Chondrocyte (in vitro differentiated cells): ENCODE measurements at regions not wholly inside any gene's neighbourhood (a gene's known extent, or its start where the extent isn't known, plus 50 kb on each side); places are given as distances from the start of the nearest gene placed in this dataset.

Source experiments
- DNase-seq: peaks from one replicate; pipeline ENCODE4 v3.0.0; 2021; ENCODE audit warnings: mixed read lengths, low spot score
- H3K27ac Mint-ChIP-seq: one replicate; pipeline ENCODE4 v1.8.0; 2021; ENCODE audit warnings: mild to moderate bottlenecking, moderate library complexity, mixed read lengths; ENCODE audit not compliant: unreplicated experiment
- H3K27me3 Mint-ChIP-seq: 2 replicates; pipeline ENCODE4 v1.8.0; 2021; ENCODE audit warnings: low read depth, mixed read lengths
- H3K36me3 Mint-ChIP-seq: 2 replicates; pipeline ENCODE4 v1.8.0; 2021; ENCODE audit warnings: low read depth, mixed read lengths
- H3K4me1 Mint-ChIP-seq: 2 replicates; pipeline ENCODE4 v1.8.0; 2021; ENCODE audit warnings: low read depth, mild to moderate bottlenecking, mixed read lengths
- H3K4me3 Mint-ChIP-seq: one replicate; pipeline ENCODE4 v1.8.0; 2021; ENCODE audit warnings: mild to moderate bottlenecking, moderate library complexity, mixed read lengths; ENCODE audit not compliant: unreplicated experiment
- H3K9me3 Mint-ChIP-seq: 2 replicates; pipeline ENCODE4 v1.8.0; 2021; ENCODE audit warnings: low read depth, mixed read lengths
- TF ChIP-seq, protein P1 (sequence below): fragments of 200-600 bp; sonication (generic); IDR thresholded peaks from 2 replicates; pipeline ENCODE4 v1.5.0; 2021; ENCODE audit warnings: antibody characterized with exemption, mild to moderate bottlenecking, moderate library complexity

DNA sequence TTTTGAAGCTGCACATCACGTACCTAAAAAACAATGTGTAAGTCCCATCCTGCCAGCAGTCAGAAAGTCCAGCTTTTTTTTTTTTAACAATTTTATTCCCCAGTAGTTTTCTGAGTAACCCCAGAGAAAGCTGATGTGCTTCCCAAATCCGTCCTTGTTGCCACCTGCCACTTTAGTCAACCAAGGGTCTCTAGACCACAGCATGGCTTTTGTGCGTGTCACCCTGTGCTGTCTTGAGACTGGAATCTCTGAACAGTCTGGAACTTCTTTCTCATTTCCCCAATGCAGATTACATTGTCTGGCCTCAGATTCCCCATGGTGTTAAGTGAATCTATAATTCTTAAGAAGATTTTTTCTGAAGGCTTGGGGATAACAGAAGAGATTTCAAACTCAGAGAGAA is 289.2 kb upstream of the KLF12 start:
- DNase-seq: no peak
- no peak overlapping the region for H3K27ac Mint-ChIP-seq
- no peaks in the 10 kb centered on the region for H3K9me3 Mint-ChIP-seq
- H3K4me3 Mint-ChIP-seq: no peak overlapping the region
- H3K4me1 Mint-ChIP-seq: peaks cover 4% of the 10 kb centered on the region
- no peaks in the 10 kb centered on the region for H3K27me3 Mint-ChIP-seq
- H3K36me3 Mint-ChIP-seq: no peaks in the 10 kb centered on the region
- TF ChIP-seq, protein P1, sequence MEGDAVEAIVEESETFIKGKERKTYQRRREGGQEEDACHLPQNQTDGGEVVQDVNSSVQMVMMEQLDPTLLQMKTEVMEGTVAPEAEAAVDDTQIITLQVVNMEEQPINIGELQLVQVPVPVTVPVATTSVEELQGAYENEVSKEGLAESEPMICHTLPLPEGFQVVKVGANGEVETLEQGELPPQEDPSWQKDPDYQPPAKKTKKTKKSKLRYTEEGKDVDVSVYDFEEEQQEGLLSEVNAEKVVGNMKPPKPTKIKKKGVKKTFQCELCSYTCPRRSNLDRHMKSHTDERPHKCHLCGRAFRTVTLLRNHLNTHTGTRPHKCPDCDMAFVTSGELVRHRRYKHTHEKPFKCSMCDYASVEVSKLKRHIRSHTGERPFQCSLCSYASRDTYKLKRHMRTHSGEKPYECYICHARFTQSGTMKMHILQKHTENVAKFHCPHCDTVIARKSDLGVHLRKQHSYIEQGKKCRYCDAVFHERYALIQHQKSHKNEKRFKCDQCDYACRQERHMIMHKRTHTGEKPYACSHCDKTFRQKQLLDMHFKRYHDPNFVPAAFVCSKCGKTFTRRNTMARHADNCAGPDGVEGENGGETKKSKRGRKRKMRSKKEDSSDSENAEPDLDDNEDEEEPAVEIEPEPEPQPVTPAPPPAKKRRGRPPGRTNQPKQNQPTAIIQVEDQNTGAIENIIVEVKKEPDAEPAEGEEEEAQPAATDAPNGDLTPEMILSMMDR: no peak

DNA sequence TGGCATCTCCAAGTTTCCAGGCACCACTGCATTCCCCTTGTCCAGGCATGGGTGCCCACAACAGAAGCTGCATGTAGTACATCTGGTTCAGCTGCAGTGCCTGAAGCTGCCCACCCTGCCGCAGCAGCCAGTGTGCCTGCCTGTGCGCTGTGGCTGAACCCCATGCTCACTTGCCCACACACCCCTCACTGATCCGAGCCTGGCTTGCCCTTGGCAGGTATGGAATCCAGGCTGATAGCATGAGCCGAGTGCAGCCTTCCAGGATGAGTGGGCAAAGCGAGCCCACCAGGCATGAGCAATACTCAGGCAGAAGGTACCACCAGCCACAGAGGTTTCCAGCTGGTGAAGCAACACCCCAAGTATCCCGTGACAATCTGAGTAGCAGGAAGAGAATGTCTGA is 280.3 kb upstream of the KLF12 start:
- Mint-ChIP-seq H3K27ac (no peak overlapping the region), H3K4me3 (no peak overlapping the region), H3K36me3 (no peaks in the 10 kb centered on the region), H3K27me3 (no peaks in the 10 kb centered on the region), H3K4me1 (no peaks in the 10 kb centered on the region), H3K9me3 (no peaks in the 10 kb centered on the region)
- DNase-seq: no peak
- TF ChIP-seq, protein P1: no peak

DNA sequence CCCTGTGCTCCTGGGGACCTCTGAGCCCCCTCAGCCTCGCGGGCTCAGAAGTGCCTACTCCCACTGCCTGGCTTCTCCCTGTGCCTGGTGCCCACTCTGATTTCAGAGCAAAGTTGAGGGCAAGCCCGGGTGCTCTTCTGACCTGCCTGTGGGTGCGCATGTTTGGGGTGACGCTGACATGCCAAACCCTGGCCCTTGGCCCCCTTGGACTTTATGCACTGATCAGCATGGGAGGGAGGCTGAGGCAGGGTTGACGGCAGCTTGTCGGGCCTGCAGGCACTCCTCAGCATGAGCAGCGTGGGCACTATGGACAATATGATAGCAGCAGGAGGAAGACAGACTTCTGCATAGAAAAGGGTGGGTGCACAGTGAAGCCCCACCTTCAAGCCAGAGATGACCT is 279.3 kb upstream of the KLF12 start:
- Mint-ChIP-seq H3K27me3 (no peaks in the 10 kb centered on the region), H3K9me3 (no peaks in the 10 kb centered on the region), H3K27ac (no peak overlapping the region), H3K4me1 (no peaks in the 10 kb centered on the region), H3K4me3 (no peak overlapping the region), H3K36me3 (no peaks in the 10 kb centered on the region)
- DNase-seq: no peak
- TF ChIP-seq, protein P1: no peak

DNA sequence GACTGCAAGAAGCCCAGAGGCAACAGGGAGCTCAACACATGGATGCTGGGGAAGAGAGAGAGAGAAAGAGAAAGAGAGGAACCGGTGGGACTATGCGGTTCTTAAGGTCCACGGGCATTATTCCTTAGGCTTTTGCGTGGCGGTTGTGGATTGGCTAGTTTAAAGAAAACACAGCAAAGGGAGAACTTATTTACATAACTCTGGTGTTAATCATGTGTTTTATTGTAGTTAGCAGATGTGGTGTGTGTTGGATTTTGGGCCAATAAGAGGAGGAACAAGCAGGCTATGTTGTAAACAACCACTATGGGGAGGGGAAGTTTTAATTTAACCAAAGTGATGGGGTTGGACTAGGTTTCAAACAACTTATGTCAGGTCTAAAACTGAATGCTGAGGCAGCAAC is 275.3 kb upstream of the KLF12 start:
- no peaks in the 10 kb centered on the region for H3K36me3 Mint-ChIP-seq
- TF ChIP-seq, protein P1: no peak
- H3K9me3 Mint-ChIP-seq: no peaks in the 10 kb centered on the region
- H3K4me3 Mint-ChIP-seq: no peak overlapping the region
- no peak for DNase-seq
- no peaks in the 10 kb centered on the region for H3K4me1 Mint-ChIP-seq
- no peak overlapping the region for H3K27ac Mint-ChIP-seq
- H3K27me3 Mint-ChIP-seq: no peaks in the 10 kb centered on the region

DNA sequence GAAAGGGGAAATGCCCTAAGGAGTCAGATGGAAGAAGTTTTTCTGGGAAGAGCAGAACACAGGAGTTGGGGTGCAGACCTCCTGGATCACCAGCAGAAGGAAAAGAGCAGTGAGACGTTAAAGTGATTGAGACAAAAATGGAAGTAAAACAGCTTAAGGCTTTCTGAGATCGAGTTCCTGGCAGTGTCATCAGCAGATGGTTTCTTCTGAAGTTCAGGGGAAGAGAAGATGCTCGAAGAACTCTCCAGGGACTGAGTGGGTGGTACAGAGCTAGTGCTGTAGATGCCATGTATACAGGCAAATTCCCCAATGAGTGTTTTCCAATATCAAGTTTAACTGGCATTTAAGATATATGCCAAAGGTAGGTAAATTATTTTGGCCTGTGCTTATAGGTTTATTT is 272.2 kb upstream of the KLF12 start:
- Mint-ChIP-seq H3K27ac (no peak overlapping the region), H3K4me1 (no peaks in the 10 kb centered on the region), H3K36me3 (peaks cover 5% of the 10 kb centered on the region), H3K4me3 (no peak overlapping the region), H3K27me3 (no peaks in the 10 kb centered on the region), H3K9me3 (peaks cover 12% of the 10 kb centered on the region)
- DNase-seq: no peak
- TF ChIP-seq, protein P1: no peak
